ENCODE measurements at regions not wholly inside any gene's neighbourhood (a gene's known extent, or its start where the extent isn't known, plus 50 kb on each side); places are given as distances from the start of the nearest gene placed in this dataset.
"Not testable (repeated sequence)": the region's sequence is repeated elsewhere in the genome, so short reads cannot be mapped to it uniquely, and the experiment has no call there.

DNA sequence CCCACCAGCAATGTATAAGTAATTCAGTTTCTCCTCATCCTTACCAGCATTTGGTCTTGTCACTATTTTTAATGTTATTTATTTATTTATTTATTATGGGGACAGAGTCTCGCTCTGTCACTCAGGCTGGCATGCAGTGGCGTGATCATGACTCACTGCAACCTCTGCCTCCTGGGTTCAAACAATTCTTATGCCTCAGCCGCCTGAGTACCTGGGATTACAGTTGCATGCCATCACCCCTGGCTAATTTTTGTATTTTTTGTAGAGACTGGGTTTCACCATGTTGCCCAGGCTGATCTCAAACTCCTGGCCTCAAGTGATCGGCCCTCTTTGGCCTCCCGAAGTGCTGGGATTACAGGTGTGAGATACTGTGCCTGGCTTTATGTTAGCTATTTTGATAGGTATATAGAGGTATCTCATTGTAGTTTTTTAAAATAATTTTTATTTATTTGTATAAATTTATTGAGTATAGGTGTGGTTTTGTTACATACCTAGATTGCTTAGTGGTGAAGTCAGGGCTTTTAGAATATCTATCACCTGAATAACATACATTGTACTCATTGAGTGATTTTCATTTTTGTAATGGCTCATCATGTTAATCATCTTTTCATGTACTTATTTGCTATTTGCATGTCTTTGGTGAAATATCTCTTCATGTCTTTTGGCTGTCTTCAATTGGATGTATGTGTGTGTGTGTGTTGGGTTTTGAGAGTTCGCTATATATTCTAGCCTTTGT is 53.3 kb downstream of the TANC2 start:
- no peak for DNase-seq

- DNase-seq: no peak
These were observed 56.5 kb downstream of the TANC2 start for GRCh38 chr17:63022567-63022966.

- no peak for DNase-seq
These were observed 57.0 kb downstream of the TANC2 start for GRCh38 chr17:63023049-63023448.

- no peak for DNase-seq
These were observed 58.2 kb downstream of the TANC2 start for GRCh38 chr17:63024201-63024600.

- no peak for DNase-seq
These were observed 58.7 kb downstream of the TANC2 start for GRCh38 chr17:63024716-63025115.

DNA sequence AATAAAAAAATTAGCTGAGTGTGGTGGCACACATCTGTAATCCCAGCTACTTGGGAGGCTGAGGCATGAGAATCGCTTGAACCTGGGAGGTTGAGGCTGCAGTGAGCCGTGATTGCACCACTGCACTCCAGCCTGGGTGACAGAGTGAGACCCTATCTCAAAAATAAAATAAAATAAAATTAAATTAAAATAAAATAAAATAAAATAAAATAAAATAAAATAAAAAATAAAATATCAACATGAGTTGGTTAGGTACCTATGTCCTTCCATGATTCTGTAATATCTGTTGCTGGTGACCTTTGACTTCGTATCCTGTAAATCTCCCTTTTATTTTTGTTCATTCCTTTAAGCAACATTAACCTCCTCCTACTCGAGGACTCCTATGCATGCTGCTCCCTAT is 59.6 kb downstream of the TANC2 start:
- DNase-seq: not testable (repeated sequence)

- DNase-seq: no peak
These were observed 63.5 kb downstream of the TANC2 start for GRCh38 chr17:63029541-63029940.

- no peak for DNase-seq
These were observed 66.1 kb downstream of the TANC2 start for GRCh38 chr17:63032142-63032541.

GRCh38 chr17:63033142-63033541 is 67.1 kb downstream of the TANC2 start:
- DNase-seq: no peak

- DNase-seq: no peak
These were observed 69.2 kb downstream of the TANC2 start for GRCh38 chr17:63035271-63035670.

- DNase-seq: no peak
These were observed 69.7 kb downstream of the TANC2 start for GRCh38 chr17:63035695-63036094.

DNA sequence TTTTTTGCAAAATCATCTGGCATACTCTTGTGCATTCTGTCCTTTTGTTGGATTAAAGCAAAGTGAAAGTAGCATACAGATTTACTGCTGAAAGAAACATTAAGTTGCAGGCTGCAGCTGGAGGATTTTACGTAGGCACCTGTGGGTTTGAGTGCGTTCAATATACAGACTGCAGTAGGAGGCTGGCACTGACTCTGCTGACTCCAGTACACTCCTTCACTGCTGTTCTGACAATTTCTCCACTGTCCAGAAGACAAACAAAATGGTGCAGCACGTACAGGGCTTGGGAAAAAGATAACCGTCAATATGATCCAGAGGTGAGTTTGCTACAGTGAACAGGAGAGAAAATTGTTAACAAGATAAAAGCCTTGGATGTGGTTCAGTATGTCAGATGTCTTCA is 73.3 kb downstream of the TANC2 start:
- no peak for DNase-seq

DNA sequence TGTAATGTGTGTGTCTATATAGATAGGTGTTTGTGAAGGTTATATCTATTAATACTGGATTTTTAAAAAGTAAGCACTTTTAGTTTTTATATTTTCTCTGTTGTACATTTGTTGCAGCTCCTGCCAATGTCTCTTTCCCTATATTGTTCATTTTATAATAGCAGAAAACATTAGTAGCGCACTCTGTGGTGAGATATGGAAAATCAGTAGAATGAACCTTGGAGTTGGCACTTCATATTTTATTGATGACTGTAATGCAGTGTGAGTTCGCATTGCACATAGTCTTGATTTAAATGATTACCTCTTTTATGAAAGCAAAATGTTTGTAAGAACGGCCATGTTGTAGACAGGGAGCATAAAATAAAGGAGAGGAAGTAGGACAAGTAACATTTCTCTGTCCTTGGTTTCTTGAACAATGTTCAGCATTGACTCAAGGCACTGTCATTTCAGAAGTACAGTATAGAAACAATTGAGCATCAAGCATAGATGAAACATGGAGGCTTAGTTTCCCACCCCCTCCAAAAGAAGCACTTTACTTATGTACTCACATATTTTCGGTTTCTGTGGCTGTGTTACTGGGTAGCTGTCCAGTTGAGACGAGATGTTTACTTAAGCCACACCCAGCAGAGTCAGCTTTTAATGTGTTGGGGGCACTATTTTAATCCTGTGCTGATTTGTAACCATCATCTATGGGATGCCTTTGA is 74.0 kb downstream of the TANC2 start:
- no peak for DNase-seq

DNA sequence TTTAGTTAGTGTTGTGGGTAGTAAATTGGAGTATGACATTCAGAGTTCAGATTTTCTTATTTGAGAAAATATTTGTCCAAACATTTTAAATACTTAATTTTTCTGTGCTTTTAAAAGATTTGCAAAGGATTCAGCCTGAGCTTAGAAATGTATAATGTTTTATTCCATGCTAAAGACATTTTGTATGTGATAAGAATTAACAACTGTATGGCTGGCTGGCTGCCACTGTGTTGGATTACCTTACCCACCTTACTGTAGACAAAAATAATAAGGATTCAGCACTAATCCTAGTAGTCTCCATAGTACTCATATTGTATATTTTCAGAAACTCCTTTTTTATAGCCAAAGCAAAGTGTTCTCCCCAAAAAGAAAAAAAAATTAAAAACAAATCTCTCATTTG is 74.8 kb downstream of the TANC2 start:
- no peak for DNase-seq

GRCh38 chr17:63041251-63041650 is 75.2 kb downstream of the TANC2 start:
- no peak for DNase-seq

GRCh38 chr17:63041722-63042121 is 75.7 kb downstream of the TANC2 start:
- DNase-seq: no peak

GRCh38 chr17:63042256-63042812 is 76.3 kb downstream of the TANC2 start:
- no peak for DNase-seq

DNA sequence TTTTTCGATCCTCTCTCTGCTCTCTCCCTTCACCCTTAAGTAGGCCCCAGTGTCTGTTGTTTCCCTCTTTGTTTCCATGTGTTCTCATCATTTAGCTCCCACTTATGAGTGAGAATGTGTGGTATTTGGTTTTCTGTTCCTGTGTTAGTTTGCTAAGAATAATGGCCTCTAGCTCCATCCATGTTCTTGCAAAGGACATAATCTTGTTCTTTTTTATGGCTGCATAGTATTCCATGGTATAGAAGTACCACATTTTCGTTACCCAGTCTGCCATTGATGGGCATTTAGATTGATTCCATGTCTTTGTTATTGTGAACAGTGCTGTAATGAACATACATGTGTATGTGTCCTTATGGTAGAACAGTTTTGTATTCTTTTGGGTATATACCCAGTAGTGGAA is 91.5 kb downstream of the TANC2 start:
- DNase-seq: not testable (repeated sequence)

DNA sequence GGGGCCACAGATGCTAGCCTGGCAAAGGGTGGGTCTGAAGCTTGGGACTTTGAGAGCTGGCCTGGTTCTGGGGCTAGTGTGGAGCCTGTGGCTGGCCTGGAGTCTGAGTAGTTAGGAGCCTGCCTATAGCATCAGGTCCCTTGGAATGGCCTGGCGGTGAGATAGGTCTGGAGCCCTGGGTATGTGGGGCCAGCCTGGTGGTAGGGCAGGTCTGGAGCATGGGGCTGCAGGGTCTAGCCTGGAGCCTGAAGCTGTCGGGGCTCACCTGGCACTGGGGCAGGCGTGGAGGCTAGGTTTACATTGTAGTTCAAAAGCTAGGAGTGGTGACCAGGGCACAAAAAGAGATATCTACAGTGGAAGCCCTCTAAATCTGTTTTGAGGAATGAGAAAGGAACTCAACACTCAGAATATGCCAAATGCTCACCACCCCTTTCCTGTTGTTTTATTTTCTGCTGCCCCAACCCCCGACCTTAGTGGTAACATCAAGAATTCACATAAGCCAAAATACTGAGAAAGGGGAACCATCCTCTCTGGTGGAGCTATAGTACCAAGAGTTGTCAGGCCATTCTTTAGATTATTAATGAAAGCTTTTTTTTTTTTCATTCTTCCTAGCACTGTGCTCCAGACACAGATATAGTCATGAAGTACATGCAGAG is 100.3 kb downstream of the TANC2 start:
- no peak for DNase-seq

DNA sequence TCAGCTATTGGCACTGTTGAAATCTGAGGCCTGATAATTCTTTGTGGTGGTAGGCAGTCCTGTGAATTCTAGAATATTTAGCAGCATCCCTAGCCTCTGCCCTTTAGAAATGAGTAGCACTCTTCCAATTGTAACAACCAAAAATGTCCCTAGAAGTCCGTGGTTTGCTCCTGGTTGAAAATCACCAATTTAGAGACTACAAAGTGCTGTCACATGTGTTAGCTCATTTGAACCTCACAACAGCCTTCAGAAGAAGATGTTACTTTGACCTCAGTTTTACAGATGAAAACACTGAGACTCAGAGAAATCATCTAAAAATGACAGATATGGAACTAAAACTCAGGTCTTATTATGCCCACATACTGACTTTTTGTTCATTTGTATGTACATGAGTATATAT is 103.2 kb downstream of the TANC2 start:
- DNase-seq: no peak

DNA sequence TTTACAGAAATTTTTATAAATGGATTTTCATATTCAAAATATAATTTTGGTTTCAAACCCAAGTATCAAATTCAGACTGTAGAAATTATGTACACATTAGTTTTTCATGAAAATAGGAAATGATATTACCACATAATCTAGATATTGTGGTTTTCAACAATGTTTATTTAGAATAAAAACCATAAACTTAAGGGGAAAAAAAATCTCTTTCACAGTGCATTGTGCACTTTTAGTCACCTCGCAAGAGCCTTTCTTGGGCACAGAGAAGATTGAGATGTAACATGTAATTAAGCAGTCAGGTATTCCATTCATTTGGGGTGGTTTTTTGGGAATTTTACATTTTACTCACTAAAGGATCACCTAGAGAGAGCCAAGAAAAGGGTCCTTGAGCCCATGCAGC is 104.0 kb downstream of the TANC2 start:
- DNase-seq: no peak

DNA sequence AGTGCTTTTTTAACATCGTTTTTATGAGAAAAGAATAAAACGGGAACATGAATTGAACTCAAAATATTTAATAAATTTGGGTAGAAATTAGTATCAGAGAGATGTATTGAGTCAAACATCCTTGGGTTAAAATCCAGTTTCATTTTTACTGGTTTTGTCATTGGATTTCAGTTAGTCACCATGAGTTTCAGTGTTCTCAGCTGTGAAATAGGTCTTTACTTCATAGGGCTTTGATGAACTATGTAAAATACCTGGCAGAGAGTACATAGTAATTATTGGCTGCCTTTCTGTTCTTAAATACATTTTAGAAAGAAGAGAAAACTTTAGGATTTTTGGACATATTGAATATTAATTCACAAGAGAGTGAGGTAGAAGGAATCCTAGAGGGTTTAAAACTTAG is 105.8 kb downstream of the TANC2 start:
- no peak for DNase-seq

DNA sequence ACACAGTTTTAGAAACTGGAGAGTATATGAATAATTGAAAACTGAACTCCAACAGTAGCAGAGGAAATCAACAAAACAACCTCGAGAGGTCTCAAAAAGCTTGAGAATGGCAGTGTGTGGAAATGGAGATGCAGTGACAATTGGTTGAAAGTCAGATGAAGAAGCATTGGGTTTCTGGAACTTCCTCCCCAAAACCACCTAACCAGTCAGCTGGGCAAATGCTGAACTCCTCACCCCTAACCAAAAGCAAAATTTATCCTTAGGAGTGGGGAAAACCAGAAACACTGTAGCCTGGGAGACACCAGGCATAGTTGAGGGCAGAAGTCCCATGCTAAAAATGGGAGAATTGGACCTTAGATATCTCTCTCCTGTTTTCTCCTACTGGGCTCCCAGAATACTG is 109.9 kb downstream of the TANC2 start:
- no peak for DNase-seq

DNA sequence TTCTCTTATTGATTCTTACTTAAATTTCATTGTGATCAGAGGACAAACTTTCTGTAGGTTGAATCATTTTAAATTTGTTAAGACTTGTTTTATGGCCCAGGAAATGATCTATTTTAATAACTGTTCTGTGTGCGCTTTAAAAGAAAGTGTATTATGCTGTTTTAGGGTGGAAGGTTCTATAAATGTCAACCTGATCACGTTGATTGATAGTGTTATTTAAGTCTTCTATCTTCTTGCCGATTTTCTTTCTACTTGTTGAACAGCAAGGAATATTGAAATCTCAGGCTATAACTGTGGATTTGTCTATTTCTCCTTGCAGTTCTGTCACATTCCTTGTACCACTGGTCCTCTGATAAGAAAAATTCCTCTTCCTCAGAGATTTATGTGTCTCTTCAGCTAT is 112.7 kb downstream of the TANC2 start:
- DNase-seq: no peak
